ENCODE measurements at regions not wholly inside any gene's neighbourhood (a gene's known extent, or its start where the extent isn't known, plus 50 kb on each side); places are given as distances from the start of the nearest gene placed in this dataset.
A peak's percentile ranks its signal among the peaks of the same experiment; 100 is the strongest.

DNA sequence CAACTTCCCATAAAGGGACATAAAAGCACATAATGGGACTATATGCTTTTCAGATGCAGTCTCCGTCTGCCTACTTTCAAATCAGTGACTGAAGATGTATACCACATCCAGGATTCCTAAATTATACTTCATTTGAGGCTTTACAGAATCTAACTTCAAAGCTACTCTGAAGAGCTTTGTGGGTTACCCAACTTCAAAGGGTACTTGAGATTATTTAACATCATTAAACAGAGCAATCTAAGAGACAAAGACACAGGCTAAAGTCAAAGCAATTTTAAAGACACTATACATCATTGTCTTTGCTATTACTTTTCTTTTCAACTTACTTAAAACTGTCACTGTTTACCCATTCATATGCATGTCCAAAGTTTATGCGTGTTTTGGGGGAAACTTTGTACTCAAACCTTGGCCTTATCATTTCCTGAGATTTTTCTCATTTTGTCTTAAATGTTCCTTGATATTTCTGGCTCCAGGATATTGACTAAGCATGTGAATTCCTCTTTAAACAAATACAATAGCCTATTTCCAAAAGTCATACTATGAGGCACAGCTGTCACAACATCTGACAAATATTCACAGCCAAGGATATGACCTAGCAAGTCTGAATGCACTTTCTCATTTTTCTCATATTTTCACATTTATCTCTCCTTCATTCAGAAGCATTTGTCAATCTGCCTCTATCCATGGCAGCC is 1985.1 kb upstream of the PIK3C3 start:
- in situ Hi-C loops (cut with MboI; ENCODE audit: low sequenced_read_pairs), result no loop called here
- H3K4me3 ChIP-seq, result no peak overlapping the region
- H3K36me3 ChIP-seq (replicated peaks), result no peaks in the 10 kb centered on the region
- H3K4me1 ChIP-seq, result 0 out of 2 replicates have a peak, but pooled peaks cover 4% of the 10 kb centered on the region
- H3K9me3 ChIP-seq, result no peaks in the 10 kb centered on the region
- peak in 1 of 2 experiments; percentile 30 for DNase-seq (ENCODE audit: low spot score in 2 of 2)
- no peaks in the 10 kb centered on the region for H3K27me3 ChIP-seq (ENCODE audit: low read depth)

DNA sequence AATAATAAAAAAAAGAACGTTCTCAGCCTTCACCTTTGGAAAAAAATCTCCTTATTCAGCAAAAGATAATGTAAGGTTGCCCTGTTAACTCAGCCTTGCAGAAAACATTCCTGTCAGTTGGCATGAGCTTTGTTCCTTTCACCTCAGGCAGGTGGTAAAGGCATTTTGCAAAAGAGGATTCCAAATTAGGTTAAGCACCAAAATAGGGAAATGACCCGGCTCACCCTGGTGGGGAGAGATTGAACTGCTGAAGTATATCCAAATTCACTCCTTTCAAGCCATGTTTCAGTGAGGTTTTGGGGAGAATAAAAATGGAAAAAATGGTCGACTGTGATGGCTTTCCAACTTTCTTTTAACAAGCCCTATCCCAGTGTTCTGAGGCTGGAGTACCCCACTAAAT is 1988.8 kb upstream of the PIK3C3 start:
- Histone ChIP-seq H3K4me1 (0 out of 2 replicates have a peak, but pooled peaks cover 4% of the 10 kb centered on the region), H3K36me3 (replicated peaks) (no peaks in the 10 kb centered on the region), H3K9me3 (no peaks in the 10 kb centered on the region), H3K27me3 (ENCODE audit: low read depth) (no peaks in the 10 kb centered on the region), H3K4me3 (no peak overlapping the region)
- peak in 1 of 2 experiments; percentile 13 for DNase-seq (ENCODE audit: low spot score in 2 of 2)
- in situ Hi-C loops (cut with MboI; ENCODE audit: low sequenced_read_pairs), result no loop called here

DNA sequence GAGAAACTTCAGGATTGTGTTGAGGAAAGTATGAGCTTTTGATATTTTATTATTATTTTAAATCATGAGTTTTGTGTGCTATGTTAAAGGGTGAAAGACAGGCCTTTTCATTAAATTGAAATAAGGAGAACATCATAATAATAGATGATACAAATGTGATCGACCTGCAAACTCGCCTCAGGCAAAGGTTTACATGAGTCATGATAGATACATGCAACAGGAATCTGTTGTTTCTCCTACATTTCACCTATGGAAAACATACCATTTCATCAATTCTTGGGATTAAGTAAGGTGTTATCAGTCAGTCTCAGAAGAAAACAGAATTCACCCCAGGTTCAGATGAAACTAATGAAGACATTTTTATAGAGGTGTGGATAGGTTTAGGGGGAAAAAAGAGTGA is 1992.5 kb upstream of the PIK3C3 start:
- no peaks in the 10 kb centered on the region for H3K9me3 ChIP-seq
- no peak overlapping the region for H3K4me3 ChIP-seq
- no peaks in the 10 kb centered on the region for H3K36me3 ChIP-seq (replicated peaks)
- in situ Hi-C loops (cut with MboI; ENCODE audit: low sequenced_read_pairs), result no loop called here
- no peaks in the 10 kb centered on the region for H3K4me1 ChIP-seq
- H3K27me3 ChIP-seq (ENCODE audit: low read depth), result no peaks in the 10 kb centered on the region
- no peak for DNase-seq (ENCODE audit: low spot score in 2 of 2)

DNA sequence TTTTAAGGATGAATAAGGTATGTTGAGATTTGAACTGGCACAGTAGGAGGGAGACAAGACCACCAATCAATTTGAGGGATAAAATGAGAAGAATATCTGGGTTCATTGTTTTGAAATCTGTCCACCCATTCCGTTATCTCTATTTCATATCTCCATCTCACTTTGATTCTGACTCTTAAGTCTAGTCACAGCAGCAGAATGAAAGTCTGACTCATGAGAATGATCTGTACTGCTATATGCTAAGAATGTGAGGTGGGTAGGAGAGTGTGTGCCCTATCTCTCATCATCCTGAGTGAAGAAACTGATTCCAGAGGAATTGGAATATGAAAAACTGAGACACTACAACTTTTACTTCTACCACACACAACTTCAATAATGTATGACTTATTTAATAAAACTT is 1994.5 kb upstream of the PIK3C3 start:
- no peaks in the 10 kb centered on the region for H3K27me3 ChIP-seq (ENCODE audit: low read depth)
- H3K9me3 ChIP-seq, result no peaks in the 10 kb centered on the region
- no peaks in the 10 kb centered on the region for H3K36me3 ChIP-seq (replicated peaks)
- H3K4me3 ChIP-seq, result no peak overlapping the region
- no peaks in the 10 kb centered on the region for H3K4me1 ChIP-seq
- DNase-seq (ENCODE audit: low spot score in 2 of 2), result no peak
- in situ Hi-C loops (cut with MboI; ENCODE audit: low sequenced_read_pairs), result no loop called here

DNA sequence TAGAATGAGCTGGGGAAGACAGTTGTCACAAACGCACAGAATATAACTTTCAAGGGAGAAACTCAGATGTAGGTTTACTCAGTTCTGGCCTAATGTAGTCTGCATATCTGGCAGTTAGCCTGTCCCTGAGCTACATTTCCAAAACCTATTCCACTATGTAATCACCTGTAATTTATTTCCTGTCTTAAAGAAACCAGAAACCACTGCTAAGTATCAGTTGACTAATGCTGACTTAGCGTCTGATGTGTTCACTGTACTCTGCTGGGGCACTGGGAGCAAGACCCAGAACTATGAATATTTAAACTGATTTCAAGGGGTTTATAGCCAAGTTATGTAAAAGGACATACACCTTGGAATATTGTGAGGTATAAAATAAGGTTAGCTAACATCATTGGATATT is 1995.2 kb upstream of the PIK3C3 start:
- Histone ChIP-seq H3K9me3 (no peaks in the 10 kb centered on the region), H3K4me1 (no peaks in the 10 kb centered on the region), H3K4me3 (no peak overlapping the region), H3K27me3 (ENCODE audit: low read depth) (no peaks in the 10 kb centered on the region), H3K36me3 (replicated peaks) (no peaks in the 10 kb centered on the region)
- no peak for DNase-seq (ENCODE audit: low spot score in 2 of 2)
- in situ Hi-C loops (cut with MboI; ENCODE audit: low sequenced_read_pairs), result no loop called here

DNA sequence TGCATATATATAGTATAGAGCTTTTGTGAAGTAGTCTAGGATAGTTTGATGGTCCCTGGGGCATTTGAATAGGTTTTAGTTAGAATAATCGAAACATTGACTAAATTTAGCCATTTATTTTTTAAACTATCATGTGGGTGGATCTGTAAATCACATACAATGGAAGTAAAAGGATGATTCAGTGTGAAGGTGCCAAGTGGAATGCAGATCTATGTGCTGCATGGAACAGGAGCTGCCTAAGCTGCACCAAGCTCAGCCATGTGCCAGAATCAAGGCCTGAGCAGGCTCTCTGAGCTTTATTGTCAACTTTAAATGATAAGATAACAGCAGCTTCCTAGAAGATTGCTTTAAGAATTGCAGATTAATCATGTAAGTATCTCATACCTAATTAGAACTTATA is 1996.2 kb upstream of the PIK3C3 start:
- no peak overlapping the region for H3K4me3 ChIP-seq
- DNase-seq (ENCODE audit: low spot score in 2 of 2), result no peak
- peaks cover under 1% of the 10 kb centered on the region; the same call in 1 of the 2 replicates for H3K4me1 ChIP-seq
- no peaks in the 10 kb centered on the region for H3K9me3 ChIP-seq
- no peaks in the 10 kb centered on the region for H3K27me3 ChIP-seq (ENCODE audit: low read depth)
- in situ Hi-C loops (cut with MboI; ENCODE audit: low sequenced_read_pairs), result no loop called here
- no peaks in the 10 kb centered on the region for H3K36me3 ChIP-seq (replicated peaks)

DNA sequence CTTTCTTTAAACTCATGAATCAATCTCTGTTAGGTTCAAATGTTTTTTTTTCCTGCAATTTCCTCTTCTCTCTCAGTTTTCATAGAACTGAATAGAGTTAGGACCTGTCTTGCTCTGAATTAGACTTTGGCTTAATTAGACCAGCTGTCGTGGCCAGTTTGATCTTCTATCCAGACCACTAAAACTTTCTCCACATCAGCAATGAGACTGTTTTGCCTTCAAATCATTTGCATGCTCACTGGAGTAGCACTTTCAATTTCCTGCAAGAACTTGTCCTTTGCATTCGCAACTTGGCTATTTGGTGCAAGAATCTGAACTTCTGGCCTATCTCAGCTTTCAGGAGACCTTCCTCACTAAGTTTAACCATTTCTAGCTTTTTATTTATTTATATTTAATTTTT is 2002.2 kb upstream of the PIK3C3 start:
- Histone ChIP-seq H3K36me3 (replicated peaks) (no peaks in the 10 kb centered on the region), H3K4me3 (no peak overlapping the region), H3K9me3 (no peaks in the 10 kb centered on the region), H3K4me1 (peaks cover 3% of the 10 kb centered on the region; the same call in 1 of the 2 replicates), H3K27me3 (ENCODE audit: low read depth) (no peaks in the 10 kb centered on the region)
- DNase-seq (ENCODE audit: low spot score in 2 of 2), result no peak
- in situ Hi-C loops (cut with MboI; ENCODE audit: low sequenced_read_pairs), result no loop called here

DNA sequence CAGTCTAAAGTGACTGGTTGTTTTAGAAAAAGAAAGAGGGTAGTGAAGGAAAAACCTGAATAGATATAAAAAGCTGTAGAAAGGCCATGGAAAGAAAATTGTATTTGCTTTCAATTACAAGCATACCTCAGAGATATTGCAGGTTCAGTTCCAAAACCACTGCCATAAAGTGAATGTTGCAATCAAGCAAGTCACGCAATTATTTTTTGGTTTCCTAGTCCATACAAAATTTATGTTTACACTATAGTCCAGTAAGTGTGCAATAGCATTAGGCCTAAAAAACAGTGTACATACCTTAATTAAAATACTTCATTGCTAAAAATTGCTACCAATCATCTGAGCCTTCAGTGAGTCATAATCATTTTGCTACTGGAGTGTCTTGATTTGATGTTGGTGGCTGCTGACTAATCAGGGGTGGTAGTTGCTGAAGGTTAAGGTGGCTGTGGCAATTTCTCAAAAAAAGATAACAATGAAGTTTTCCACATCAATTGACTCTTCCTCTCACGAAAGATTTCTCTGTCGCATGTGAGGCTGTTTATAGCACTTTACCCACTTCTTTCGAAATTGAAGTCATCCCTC is 2003.8 kb upstream of the PIK3C3 start:
- DNase-seq (ENCODE audit: low spot score in 2 of 2), result no peak
- H3K4me3 ChIP-seq, result no peak overlapping the region
- in situ Hi-C loops (cut with MboI; ENCODE audit: low sequenced_read_pairs), result no loop called here
- no peaks in the 10 kb centered on the region for H3K9me3 ChIP-seq
- no peaks in the 10 kb centered on the region for H3K27me3 ChIP-seq (ENCODE audit: low read depth)
- no peaks in the 10 kb centered on the region for H3K36me3 ChIP-seq (replicated peaks)
- peaks cover 3% of the 10 kb centered on the region; the same call in 1 of the 2 replicates for H3K4me1 ChIP-seq

DNA sequence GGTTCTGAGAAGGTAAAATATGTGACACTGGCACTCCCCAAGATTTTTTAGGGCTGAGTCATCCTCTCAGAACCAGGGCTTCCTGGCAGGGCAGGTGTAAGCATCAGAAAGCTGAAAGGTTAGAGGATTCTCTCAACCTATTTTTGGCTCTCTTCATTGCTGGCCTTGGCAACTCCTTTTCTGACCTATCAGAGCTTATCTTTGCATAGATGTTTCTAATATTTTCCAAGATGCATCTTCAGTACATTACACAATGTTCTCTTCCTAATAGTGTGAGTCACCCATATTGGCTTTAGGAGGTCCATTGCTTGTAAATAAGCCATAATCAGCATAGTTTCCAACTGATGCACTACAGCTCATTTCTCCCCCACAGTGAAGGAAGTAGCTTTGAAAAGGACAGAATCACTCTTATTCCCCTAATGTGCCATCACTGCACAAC is 2008.4 kb upstream of the PIK3C3 start:
- H3K27me3 ChIP-seq (ENCODE audit: low read depth), result no peaks in the 10 kb centered on the region
- DNase-seq (ENCODE audit: low spot score in 2 of 2), result no peak
- no peaks in the 10 kb centered on the region for H3K4me1 ChIP-seq
- H3K4me3 ChIP-seq, result no peak overlapping the region
- in situ Hi-C loops (cut with MboI; ENCODE audit: low sequenced_read_pairs), result no loop called here
- H3K9me3 ChIP-seq, result no peaks in the 10 kb centered on the region
- H3K36me3 ChIP-seq (replicated peaks), result no peaks in the 10 kb centered on the region

DNA sequence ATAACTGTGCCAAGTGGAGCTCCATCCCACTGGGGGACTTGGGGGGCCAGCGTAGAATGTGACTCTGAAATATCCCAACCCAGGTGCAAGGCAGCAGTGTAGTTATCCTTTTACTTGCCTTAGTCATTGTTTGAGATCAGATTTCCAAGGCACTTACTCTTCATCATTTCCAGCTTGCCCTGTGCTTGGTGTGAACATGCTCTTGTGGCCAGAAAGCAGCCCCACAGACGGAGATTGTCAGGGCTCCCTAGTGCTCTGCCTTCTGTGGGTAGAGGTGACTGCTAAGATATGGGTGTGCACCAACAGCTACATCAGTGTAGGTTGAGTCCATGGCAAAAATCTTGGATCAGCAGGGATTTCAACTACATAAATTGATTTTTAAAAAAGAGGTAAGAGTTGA is 2010.0 kb upstream of the PIK3C3 start:
- in situ Hi-C loops (cut with MboI; ENCODE audit: low sequenced_read_pairs), result no loop called here
- Histone ChIP-seq H3K27me3 (ENCODE audit: low read depth) (no peaks in the 10 kb centered on the region), H3K4me3 (no peak overlapping the region), H3K36me3 (replicated peaks) (no peaks in the 10 kb centered on the region), H3K9me3 (no peaks in the 10 kb centered on the region), H3K4me1 (no peaks in the 10 kb centered on the region)
- no peak for DNase-seq (ENCODE audit: low spot score in 2 of 2)

DNA sequence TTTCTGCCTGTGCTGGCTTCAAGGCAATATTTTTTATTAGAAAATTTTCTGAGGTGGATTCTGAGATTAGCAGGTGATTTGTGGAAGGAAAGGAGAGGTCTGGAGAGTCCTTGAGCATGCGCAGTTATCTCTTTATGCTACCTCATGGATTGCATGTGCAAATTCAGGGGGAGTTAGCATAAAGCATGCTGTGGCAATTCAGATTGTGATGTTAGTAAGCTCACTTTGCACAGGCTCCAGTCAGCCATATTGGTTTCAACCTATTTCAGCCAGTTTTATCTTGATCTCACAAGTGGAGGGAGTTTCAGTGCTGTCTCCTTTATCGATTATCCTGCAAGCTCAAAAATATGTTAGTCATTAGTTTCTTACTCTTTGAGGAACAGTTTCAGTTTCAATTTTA is 2012.3 kb upstream of the PIK3C3 start:
- in situ Hi-C loops (cut with MboI; ENCODE audit: low sequenced_read_pairs), result no loop called here
- DNase-seq (ENCODE audit: low spot score in 2 of 2), result no peak

DNA sequence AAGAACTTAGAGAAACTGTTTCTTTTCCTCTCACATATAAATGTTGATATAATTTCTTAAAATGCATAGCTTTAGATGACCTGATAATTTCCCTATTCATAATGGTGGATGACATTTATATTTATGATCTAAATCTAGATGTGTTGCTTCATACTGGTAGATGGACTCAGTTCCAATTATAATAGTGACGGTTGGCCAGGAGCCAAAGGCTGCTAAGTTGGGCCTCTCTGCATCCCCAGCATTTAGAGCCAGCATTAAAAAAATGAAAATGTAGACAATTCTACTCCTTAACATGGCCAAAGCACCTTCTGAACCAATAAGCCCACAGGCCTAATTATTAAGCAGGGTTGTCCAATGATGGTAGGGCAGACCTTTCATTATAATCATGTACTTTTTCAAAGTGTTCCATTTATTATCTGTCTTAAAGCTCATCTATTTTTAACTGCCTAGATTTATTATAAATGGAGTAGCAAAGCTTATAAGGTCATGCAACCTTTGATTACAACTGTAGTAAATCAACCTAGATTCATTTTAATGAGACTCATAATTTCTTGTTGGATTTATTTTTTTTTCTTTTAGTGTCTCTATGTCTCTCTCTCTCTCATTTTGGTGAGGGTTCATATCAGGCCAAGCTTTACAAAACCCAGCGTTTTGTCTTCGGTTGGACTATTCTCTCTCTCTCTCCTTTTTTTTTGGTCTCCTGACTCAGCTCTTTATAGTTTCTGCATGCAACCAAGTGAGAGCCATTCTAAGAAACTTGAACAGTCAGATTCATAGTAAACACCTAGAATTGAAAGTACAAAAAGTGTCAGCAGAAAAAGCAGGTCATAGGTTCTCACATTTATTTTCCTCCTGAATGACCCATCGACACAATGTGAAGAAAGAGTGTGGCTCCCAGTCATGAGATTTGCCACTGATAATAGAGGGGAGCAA is 2016.1 kb upstream of the PIK3C3 start:
- no peaks in the 10 kb centered on the region for H3K36me3 ChIP-seq (replicated peaks)
- in situ Hi-C loops (cut with MboI; ENCODE audit: low sequenced_read_pairs), result no loop called here
- no peak for DNase-seq (ENCODE audit: low spot score in 2 of 2)
- no peaks in the 10 kb centered on the region for H3K9me3 ChIP-seq
- no peaks in the 10 kb centered on the region for H3K4me1 ChIP-seq
- no peak overlapping the region for H3K4me3 ChIP-seq
- H3K27me3 ChIP-seq (ENCODE audit: low read depth), result no peaks in the 10 kb centered on the region

More for the DNA sequence above, 2012.3 kb upstream of the PIK3C3 start:
- Histone ChIP-seq H3K27me3 (ENCODE audit: low read depth) (no peaks in the 10 kb centered on the region), H3K4me3 (no peak overlapping the region), H3K4me1 (no peaks in the 10 kb centered on the region), H3K36me3 (replicated peaks) (no peaks in the 10 kb centered on the region), H3K9me3 (no peaks in the 10 kb centered on the region)

DNA sequence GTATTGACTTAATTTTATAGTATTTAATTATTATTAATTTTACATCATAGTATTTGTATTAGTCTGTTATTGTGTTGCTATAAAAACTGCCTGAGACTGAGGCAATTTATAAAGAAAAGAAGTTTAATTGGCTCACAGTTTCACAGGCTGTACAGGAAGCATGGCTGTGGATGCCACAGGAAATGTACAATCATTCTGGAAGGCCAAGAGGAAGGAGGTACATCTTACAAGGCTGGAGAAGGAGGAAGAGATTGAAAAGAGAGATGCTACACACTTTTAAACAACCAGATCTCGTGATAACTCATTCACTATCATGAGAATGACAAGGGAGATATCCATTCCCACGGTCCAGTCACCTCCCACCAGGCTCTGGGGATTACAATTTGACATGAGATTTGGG is 2019.4 kb upstream of the PIK3C3 start:
- Histone ChIP-seq H3K4me3 (no peak overlapping the region), H3K4me1 (no peaks in the 10 kb centered on the region), H3K9me3 (no peaks in the 10 kb centered on the region), H3K27me3 (ENCODE audit: low read depth) (no peaks in the 10 kb centered on the region), H3K36me3 (replicated peaks) (no peaks in the 10 kb centered on the region)
- in situ Hi-C loops (cut with MboI; ENCODE audit: low sequenced_read_pairs), result no loop called here
- no peak for DNase-seq (ENCODE audit: low spot score in 2 of 2)

DNA sequence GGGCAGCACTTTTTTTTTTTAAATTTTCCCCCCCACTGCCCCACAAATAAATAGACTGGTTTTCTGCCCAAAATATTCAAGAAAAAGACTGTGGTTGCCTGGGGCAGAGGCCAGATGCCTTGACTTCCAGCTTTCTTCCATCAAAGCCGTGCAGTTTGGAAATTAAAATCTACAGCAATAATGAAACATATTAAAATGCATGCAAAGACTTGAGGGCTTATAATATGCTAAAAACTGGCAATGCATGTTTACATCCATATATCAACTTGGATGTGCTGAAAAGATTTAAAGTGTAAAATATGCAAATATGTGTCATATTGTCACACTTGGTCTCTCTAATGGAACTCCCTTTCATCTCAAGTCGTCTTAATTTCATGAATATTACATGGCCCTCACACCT is 2036.2 kb upstream of the PIK3C3 start:
- Histone ChIP-seq H3K9me3 (no peaks in the 10 kb centered on the region), H3K4me3 (no peak overlapping the region), H3K4me1 (no peaks in the 10 kb centered on the region), H3K36me3 (replicated peaks) (no peaks in the 10 kb centered on the region), H3K27me3 (ENCODE audit: low read depth) (no peaks in the 10 kb centered on the region)
- no peak for DNase-seq (ENCODE audit: low spot score in 2 of 2)
- in situ Hi-C loops (cut with MboI; ENCODE audit: low sequenced_read_pairs), result no loop called here
